Nephron progenitor cell (in vitro differentiated cells): ENCODE measurements at regions not wholly inside any gene's neighbourhood (a gene's known extent, or its start where the extent isn't known, plus 50 kb on each side); places are given as distances from the start of the nearest gene placed in this dataset.
"Not testable (repeated sequence)": the region's sequence is repeated elsewhere in the genome, so short reads cannot be mapped to it uniquely, and the experiment has no call there.

Experiments used
- DNase-seq: peaks from one replicate; pipeline ENCODE4 v3.0.0; 2021
- H3K27ac Mint-ChIP-seq: 2 replicates; pipeline ENCODE4 v1.8.0; 2021; ENCODE audit warnings: mild to moderate bottlenecking, moderate library complexity, mixed read lengths
- H3K27me3 Mint-ChIP-seq: 2 replicates; pipeline ENCODE4 v1.8.0; 2021; ENCODE audit warnings: mild to moderate bottlenecking, low read depth, mixed read lengths; ENCODE audit not compliant: poor library complexity
- H3K36me3 Mint-ChIP-seq: 2 replicates; pipeline ENCODE4 v1.8.0; 2021; ENCODE audit warnings: low read depth, mixed read lengths
- H3K4me1 Mint-ChIP-seq: 2 replicates; pipeline ENCODE4 v1.8.0; 2021; ENCODE audit warnings: mixed read lengths
- H3K4me3 Mint-ChIP-seq: 2 replicates; pipeline ENCODE4 v1.8.0; 2021; ENCODE audit warnings: mild to moderate bottlenecking, moderate library complexity, mixed read lengths
- H3K9me3 Mint-ChIP-seq: 2 replicates; pipeline ENCODE4 v1.8.0; 2021; ENCODE audit warnings: mild to moderate bottlenecking, moderate library complexity, mixed read lengths
- TF ChIP-seq, protein P1 (sequence below): fragments of 200-600 bp; sonication (generic); IDR thresholded peaks from 2 replicates; pipeline ENCODE4 v1.5.0; 2021; ENCODE audit warnings: antibody characterized with exemption

- Mint-ChIP-seq H3K36me3 (no peaks in the 10 kb centered on the region), H3K27ac (peak overlapping the region; percentile 19), H3K4me3 (no peak overlapping the region), H3K4me1 (peaks cover 12% of the 10 kb centered on the region), H3K9me3 (no peaks in the 10 kb centered on the region), H3K27me3 (peaks cover 3% of the 10 kb centered on the region)
- DNase-seq: peak; percentile 45
- TF ChIP-seq, protein P1, sequence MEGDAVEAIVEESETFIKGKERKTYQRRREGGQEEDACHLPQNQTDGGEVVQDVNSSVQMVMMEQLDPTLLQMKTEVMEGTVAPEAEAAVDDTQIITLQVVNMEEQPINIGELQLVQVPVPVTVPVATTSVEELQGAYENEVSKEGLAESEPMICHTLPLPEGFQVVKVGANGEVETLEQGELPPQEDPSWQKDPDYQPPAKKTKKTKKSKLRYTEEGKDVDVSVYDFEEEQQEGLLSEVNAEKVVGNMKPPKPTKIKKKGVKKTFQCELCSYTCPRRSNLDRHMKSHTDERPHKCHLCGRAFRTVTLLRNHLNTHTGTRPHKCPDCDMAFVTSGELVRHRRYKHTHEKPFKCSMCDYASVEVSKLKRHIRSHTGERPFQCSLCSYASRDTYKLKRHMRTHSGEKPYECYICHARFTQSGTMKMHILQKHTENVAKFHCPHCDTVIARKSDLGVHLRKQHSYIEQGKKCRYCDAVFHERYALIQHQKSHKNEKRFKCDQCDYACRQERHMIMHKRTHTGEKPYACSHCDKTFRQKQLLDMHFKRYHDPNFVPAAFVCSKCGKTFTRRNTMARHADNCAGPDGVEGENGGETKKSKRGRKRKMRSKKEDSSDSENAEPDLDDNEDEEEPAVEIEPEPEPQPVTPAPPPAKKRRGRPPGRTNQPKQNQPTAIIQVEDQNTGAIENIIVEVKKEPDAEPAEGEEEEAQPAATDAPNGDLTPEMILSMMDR: peak; percentile 36
Observed at GRCh38 chr4:25993395-25994185, 79.6 kb downstream of the SMIM20 start.

DNA sequence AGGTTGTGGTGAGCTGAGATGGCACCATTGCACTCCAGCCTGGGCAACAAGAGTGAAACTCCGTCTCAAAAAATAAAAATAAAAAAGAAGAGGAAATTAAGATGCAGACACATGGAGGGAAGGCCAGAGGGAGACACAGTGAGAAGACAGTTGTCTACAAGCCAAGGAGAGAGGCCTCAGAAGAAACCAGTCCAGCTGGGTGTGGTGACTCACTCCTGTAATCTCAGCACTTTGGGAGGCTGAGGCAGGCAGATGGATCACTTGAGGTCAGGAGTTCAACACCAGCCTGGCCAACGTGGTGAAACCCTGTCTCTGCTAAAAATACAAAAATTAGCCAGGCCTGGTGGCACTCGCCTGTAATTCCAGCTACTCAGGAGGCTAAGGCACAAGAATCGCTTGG, 80.6 kb downstream of the SMIM20 start:
- not testable (repeated sequence) for H3K4me3 Mint-ChIP-seq, H3K9me3 Mint-ChIP-seq, H3K36me3 Mint-ChIP-seq, H3K27me3 Mint-ChIP-seq, DNase-seq, H3K27ac Mint-ChIP-seq
- H3K4me1 Mint-ChIP-seq: peaks cover 12% of the 10 kb centered on the region

- peak overlapping the region; percentile 78 for H3K27ac Mint-ChIP-seq
- H3K4me3 Mint-ChIP-seq: no peak overlapping the region
- H3K4me1 Mint-ChIP-seq: peaks cover 5% of the 10 kb centered on the region
- DNase-seq: no peak
- TF ChIP-seq, protein P1: no peak
- no peaks in the 10 kb centered on the region for H3K9me3 Mint-ChIP-seq
- no peaks in the 10 kb centered on the region for H3K36me3 Mint-ChIP-seq
- H3K27me3 Mint-ChIP-seq: no peaks in the 10 kb centered on the region
Observed at GRCh38 chr4:26000274-26000950, 86.4 kb downstream of the SMIM20 start.

GRCh38 chr4:26001413-26001812, 87.4 kb downstream of the SMIM20 start:
- H3K27ac Mint-ChIP-seq: no peak overlapping the region
- H3K4me3 Mint-ChIP-seq: no peak overlapping the region
- no peaks in the 10 kb centered on the region for H3K27me3 Mint-ChIP-seq
- H3K36me3 Mint-ChIP-seq: no peaks in the 10 kb centered on the region
- peaks cover 5% of the 10 kb centered on the region for H3K4me1 Mint-ChIP-seq
- TF ChIP-seq, protein P1: no peak
- no peak for DNase-seq
- peaks cover 5% of the 10 kb centered on the region for H3K9me3 Mint-ChIP-seq

DNA sequence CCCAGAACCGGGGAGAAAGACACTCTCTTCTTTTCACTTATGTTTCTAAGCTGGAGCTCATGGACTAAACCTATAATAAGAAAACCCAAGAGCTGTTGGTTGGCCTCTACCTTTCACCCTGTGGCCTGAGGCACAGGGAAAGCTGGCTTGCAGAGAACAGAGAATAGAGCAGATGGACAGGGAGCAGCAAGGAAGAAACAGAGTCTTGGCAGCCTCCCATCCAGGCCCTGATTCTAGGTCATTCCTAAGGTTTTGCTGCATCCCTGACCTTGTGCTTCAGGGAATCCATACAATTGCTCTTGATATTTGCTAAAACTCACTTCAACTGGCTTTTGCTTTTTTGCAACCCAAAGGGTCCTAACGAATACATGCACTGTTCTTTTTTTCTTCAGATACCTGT, 87.8 kb downstream of the SMIM20 start:
- Mint-ChIP-seq H3K4me1 (peaks cover 5% of the 10 kb centered on the region), H3K9me3 (peaks cover 5% of the 10 kb centered on the region), H3K27me3 (no peaks in the 10 kb centered on the region), H3K36me3 (no peaks in the 10 kb centered on the region), H3K27ac (no peak overlapping the region), H3K4me3 (no peak overlapping the region)
- TF ChIP-seq, protein P1: no peak
- DNase-seq: no peak

- peaks cover 11% of the 10 kb centered on the region for H3K9me3 Mint-ChIP-seq
- H3K27me3 Mint-ChIP-seq: no peaks in the 10 kb centered on the region
- DNase-seq: no peak
- H3K27ac Mint-ChIP-seq: no peak overlapping the region
- no peak overlapping the region for H3K4me3 Mint-ChIP-seq
- no peaks in the 10 kb centered on the region for H3K36me3 Mint-ChIP-seq
- TF ChIP-seq, protein P1: no peak
- peaks cover 5% of the 10 kb centered on the region for H3K4me1 Mint-ChIP-seq
Observed at GRCh38 chr4:26003056-26003455, 89.0 kb downstream of the SMIM20 start.
